ENCODE measurements at regions not wholly inside any gene's neighbourhood (a gene's known extent, or its start where the extent isn't known, plus 50 kb on each side); places are given as distances from the start of the nearest gene placed in this dataset.

DNA sequence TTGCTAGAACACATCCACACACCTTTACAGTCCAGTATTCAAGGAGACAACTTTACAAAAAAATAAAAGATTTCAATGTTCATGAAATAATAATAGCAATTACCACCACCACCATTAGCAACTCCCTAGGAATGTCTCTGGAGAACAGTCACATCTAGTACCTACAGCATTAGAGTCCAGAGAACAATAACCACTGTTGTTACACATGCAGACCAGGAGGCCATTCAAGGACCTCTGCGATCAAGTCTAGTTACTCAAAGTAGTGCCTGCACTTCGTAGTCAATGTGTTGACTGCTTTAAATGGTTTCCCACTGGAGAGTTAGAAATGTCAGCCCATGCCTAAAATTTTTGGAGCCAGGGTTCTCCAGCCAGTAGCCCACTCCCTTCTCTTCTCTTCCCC, 244.4 kb downstream of the DEPDC1B start:
- TF ChIP-seq CTCF (IDR thresholded peaks at IDR 0.05; ENCODE audit: insufficient read depth, low read depth, low read length), result no peak
- no peak for TF ChIP-seq EZH2 (IDR thresholded peaks at IDR 0.05; ENCODE audit: insufficient read depth, low read length)
